Mesodermal cell (in vitro differentiated cells): ENCODE measurements at regions not wholly inside any gene's neighbourhood (a gene's known extent, or its start where the extent isn't known, plus 50 kb on each side); places are given as distances from the start of the nearest gene placed in this dataset.

Experiments
- H3K27ac ChIP-seq: 2 replicates; pipeline ENCODE4 v1.7.0; 2013; ENCODE audit warnings: mild to moderate bottlenecking, low read depth, low read length, moderate library complexity; ENCODE audit not compliant: severe bottlenecking
- H3K36me3 ChIP-seq: 2 replicates; pipeline ENCODE4 v1.7.1; 2013; ENCODE audit warnings: mild to moderate bottlenecking, low read length, moderate library complexity; ENCODE audit not compliant: control insufficient read depth, insufficient read depth
- H3K4me1 ChIP-seq: one replicate; pipeline ENCODE4 v1.7.1; 2013; ENCODE audit warnings: mild to moderate bottlenecking, low read length; ENCODE audit not compliant: insufficient read depth, control insufficient read depth, poor library complexity, severe bottlenecking
- H3K4me3 ChIP-seq: 2 replicates; pipeline ENCODE4 v1.7.0; 2013; ENCODE audit warnings: low read length, control low read depth, mild to moderate bottlenecking; ENCODE audit not compliant: insufficient read depth, poor library complexity, severe bottlenecking; ENCODE audit errors: extremely low read depth
- H3K9me3 ChIP-seq: 2 replicates; pipeline ENCODE4 v1.7.1; 2013; ENCODE audit warnings: mild to moderate bottlenecking, low read length, moderate library complexity; ENCODE audit not compliant: control insufficient read depth
- WGBS, 2 experiments: methylation state at CpG; one replicate each; pipeline ENCODE4 v1.1.5; 2013; ENCODE audit warnings: missing lambda C conversion rate in 2 of 2; ENCODE audit not compliant: insufficient coverage in 2 of 2; 5-methylcytosine and 5-hydroxymethylcytosine counted together

- Histone ChIP-seq H3K4me1 (peaks cover 1% of the 10 kb centered on the region), H3K4me3 (no peak overlapping the region), H3K27ac (no peak overlapping the region), H3K36me3 (no peaks in the 10 kb centered on the region), H3K9me3 (no peaks in the 10 kb centered on the region)
- 100% methylated on average over 1 of the region's 2 CpGs; no CpG with 5 or more reads in 1 of the 2 experiments for WGBS, 2 experiments
Measured at GRCh38 chr2:41917587-41917986, 130.2 kb upstream of the PKDCC start.

- Histone ChIP-seq H3K4me3 (no peak overlapping the region), H3K36me3 (no peaks in the 10 kb centered on the region), H3K4me1 (peaks cover 17% of the 10 kb centered on the region), H3K9me3 (no peaks in the 10 kb centered on the region), H3K27ac (no peak overlapping the region)
- WGBS, 2 experiments: 94% methylated on average over 3 of the region's 3 CpGs; no CpG with 5 or more reads in 1 of the 2 experiments
Measured at GRCh38 chr2:41919135-41919534, 128.7 kb upstream of the PKDCC start.

- H3K4me1 ChIP-seq: peaks cover 17% of the 10 kb centered on the region
- no peak overlapping the region for H3K27ac ChIP-seq
- no peak overlapping the region for H3K4me3 ChIP-seq
- WGBS, 2 experiments: 93 to 100% methylated on average over 2 of the region's 3 CpGs
- H3K9me3 ChIP-seq: no peaks in the 10 kb centered on the region
- no peaks in the 10 kb centered on the region for H3K36me3 ChIP-seq
Measured at GRCh38 chr2:41920181-41920580, 127.6 kb upstream of the PKDCC start.

- H3K36me3 ChIP-seq: no peaks in the 10 kb centered on the region
- WGBS, 2 experiments: 89 to 92% methylated on average over 1 to 2 of the region's 2 CpGs
Measured at GRCh38 chr2:41920812-41921211, 127.0 kb upstream of the PKDCC start.

GRCh38 chr2:41922177-41922576 lies 125.6 kb upstream of the PKDCC start:
- Histone ChIP-seq H3K9me3 (no peaks in the 10 kb centered on the region), H3K4me1 (peaks cover 27% of the 10 kb centered on the region), H3K4me3 (no peak overlapping the region), H3K27ac (no peak overlapping the region), H3K36me3 (no peaks in the 10 kb centered on the region)
- WGBS, 2 experiments: 94% methylated on average over 5 of the region's 5 CpGs

More at GRCh38 chr2:41920812-41921211, 127.0 kb upstream of the PKDCC start:
- H3K4me3 ChIP-seq: no peak overlapping the region
- H3K9me3 ChIP-seq: no peaks in the 10 kb centered on the region
- H3K27ac ChIP-seq: no peak overlapping the region
- peaks cover 17% of the 10 kb centered on the region for H3K4me1 ChIP-seq

- Histone ChIP-seq H3K27ac (peak overlapping the region; percentile 47), H3K36me3 (no peaks in the 10 kb centered on the region), H3K4me1 (peaks cover 31% of the 10 kb centered on the region), H3K9me3 (no peaks in the 10 kb centered on the region), H3K4me3 (no peak overlapping the region)
- WGBS, 2 experiments: 86 to 91% methylated on average over 4 to 7 of the region's 9 CpGs
Measured at GRCh38 chr2:41923156-41923786, 124.5 kb upstream of the PKDCC start.

GRCh38 chr2:41924024-41924423 lies 123.8 kb upstream of the PKDCC start:
- H3K27ac ChIP-seq: peak overlapping the region; percentile 13
- WGBS, 2 experiments: 63 to 70% methylated on average over 1 of the region's 5 CpGs
- H3K9me3 ChIP-seq: no peaks in the 10 kb centered on the region
- peaks cover 38% of the 10 kb centered on the region for H3K4me1 ChIP-seq
- no peaks in the 10 kb centered on the region for H3K36me3 ChIP-seq
- H3K4me3 ChIP-seq: no peak overlapping the region

- Histone ChIP-seq H3K4me1 (peaks cover 38% of the 10 kb centered on the region), H3K27ac (no peak overlapping the region), H3K4me3 (no peak overlapping the region), H3K36me3 (no peaks in the 10 kb centered on the region), H3K9me3 (no peaks in the 10 kb centered on the region)
- 93 to 96% methylated on average over 3 of the region's 4 CpGs for WGBS, 2 experiments
Measured at GRCh38 chr2:41924709-41925408, 123.0 kb upstream of the PKDCC start.

- no peak overlapping the region for H3K27ac ChIP-seq
- WGBS, 2 experiments: 100% methylated on average over 1 to 2 of the region's 2 CpGs
- H3K4me1 ChIP-seq: peaks cover 38% of the 10 kb centered on the region
Measured at GRCh38 chr2:41925712-41926111, 122.1 kb upstream of the PKDCC start.

DNA sequence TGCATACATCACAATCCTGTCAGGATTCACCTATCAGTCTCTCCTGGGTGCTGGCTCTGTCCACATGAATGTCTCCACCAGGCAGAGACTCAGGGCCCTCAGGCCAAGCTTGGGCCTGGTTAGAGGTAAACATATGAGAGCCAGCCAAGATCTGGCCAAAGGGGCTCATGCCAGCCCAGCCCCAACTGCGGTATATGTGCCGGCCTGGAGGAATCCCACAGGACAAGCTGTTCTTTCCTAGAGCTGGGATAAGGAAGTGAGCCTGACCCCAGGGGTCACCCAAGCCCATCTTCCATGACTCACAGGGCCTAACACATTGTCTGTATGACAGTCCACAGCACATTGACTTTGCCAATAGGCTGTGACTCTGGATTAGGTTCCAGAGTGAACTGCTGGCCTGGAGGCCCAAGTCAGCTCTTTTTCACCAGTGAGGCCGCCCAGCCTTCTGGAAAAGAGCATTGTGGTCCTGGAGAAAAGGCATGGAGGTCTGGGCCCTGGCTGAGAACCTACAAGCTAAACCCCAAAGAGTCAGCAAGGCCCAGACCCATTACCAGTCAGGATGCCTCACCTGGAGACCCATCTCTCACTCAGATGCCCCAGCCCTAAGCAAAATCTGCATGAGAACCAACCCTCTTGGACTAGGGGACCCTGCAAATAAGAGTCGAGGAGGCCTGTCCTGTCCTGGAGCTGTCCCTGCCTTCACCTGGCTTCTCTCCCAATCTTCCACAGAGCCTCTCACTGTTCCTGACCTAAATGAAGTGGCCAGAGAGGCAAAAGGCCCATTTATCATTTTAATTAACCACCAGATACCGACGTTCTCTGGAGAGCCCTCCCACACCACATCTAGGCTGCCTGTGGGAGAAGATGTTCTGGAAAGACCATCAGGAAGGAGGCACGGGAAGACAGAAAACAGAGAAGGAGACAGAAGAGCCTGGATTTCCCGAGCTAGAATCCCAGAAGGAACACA lies 120.9 kb upstream of the PKDCC start:
- 89 to 100% methylated on average over 5 of the region's 8 CpGs for WGBS, 2 experiments
- H3K4me3 ChIP-seq: no peak overlapping the region

More at GRCh38 chr2:41925712-41926111, 122.1 kb upstream of the PKDCC start:
- Histone ChIP-seq H3K36me3 (no peaks in the 10 kb centered on the region), H3K9me3 (no peaks in the 10 kb centered on the region), H3K4me3 (no peak overlapping the region)

More for the DNA sequence above, 120.9 kb upstream of the PKDCC start:
- no peaks in the 10 kb centered on the region for H3K36me3 ChIP-seq
- H3K9me3 ChIP-seq: no peaks in the 10 kb centered on the region
- no peak overlapping the region for H3K27ac ChIP-seq
- peaks cover 40% of the 10 kb centered on the region for H3K4me1 ChIP-seq
